CD4-positive, alpha-beta T cell treated with Interleukin-1 beta for 1 hour (primary cell): ENCODE measurements at regions not wholly inside any gene's neighbourhood (a gene's known extent, or its start where the extent isn't known, plus 50 kb on each side); places are given as distances from the start of the nearest gene placed in this dataset.
"Not testable (repeated sequence)": the region's sequence is repeated elsewhere in the genome, so short reads cannot be mapped to it uniquely, and the experiment has no call there.

ENCODE experiments used
- DNase-seq, 2 donors: peaks; one replicate each; pipeline ENCODE4 v3.0.0-alpha.2; 2020 to 2022

DNA sequence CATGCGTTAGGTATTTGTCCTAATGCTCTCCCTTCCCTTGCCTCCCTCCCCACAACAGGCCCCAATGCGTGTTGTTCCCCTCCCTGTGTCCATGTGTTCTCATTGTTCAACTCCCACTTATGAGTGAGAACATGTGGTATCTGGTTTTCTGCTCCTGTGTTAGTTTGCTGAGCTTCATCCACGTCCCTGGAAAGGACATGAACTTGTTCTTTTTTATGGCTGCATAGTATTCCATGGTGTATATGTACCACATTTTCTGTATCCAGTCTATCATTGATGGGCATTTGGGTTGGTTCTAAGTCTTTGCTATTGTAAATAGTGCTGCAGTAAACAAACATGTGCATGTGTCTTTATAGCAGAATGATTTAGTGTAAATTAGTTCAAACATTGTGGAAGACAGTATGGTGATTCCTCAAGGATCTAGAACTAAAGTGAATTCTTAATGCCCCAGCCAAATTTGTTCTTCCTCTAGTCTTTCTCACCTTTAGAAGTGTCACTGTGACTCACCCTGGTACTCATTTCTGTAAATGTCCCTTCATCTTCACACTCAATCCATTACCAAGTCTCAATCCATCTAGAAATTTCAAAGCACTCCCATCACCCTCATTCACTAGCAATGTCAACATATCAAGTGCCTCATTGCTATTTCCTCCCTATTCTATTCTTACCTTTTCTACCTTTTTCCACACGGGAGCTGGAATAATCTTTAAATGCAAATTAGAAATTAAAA is 123.9 kb downstream of the MREG start:
- not testable (repeated sequence) for DNase-seq

DNA sequence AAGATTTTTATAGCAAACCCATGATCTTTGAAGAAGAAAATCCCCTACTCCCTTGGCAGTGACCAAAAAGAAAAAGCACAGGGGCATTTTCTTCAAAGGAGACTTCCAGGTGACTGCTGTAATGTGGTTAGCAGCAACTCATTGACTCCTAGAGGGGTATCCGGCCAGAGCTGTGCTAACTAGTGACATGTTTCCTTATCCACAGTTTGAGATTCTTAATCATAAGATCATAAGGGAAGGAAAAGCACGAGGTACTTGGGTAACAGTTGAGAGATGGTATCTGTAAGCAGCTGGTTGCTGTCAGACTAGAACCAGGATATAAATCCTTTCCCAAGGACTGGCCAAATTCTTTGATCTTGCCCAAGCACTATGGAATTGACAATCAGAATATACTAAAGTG is 124.7 kb downstream of the MREG start:
- DNase-seq = no peak

- DNase-seq = no peak
Measured at GRCh38 chr2:215887303-215887702, 126.0 kb downstream of the MREG start.

- DNase-seq = no peak
Measured at GRCh38 chr2:215886022-215886421, 127.3 kb downstream of the MREG start.

- no peak for DNase-seq
Measured at GRCh38 chr2:215885536-215885935, 127.8 kb downstream of the MREG start.

- no peak for DNase-seq
Measured at GRCh38 chr2:215884451-215885087, 128.8 kb downstream of the MREG start.

DNA sequence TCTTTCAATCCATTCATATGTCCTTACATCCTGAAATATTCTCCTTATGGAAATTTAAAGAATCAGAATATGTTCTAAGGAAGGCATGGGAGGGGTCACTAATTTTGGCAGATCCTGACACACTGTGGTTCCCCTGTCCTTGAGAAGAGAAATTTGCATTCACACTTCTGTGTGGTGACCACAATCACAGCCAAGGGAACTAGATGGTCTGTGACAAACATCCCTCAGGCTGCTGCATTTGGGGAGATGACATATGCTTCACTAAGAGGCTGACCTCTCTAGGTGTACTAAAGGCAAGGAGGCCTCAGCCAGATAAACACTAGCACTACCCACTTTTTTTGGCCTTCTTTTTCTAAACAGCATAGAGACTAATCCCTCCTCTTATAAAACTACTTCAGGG is 129.6 kb downstream of the MREG start:
- no peak for DNase-seq

DNA sequence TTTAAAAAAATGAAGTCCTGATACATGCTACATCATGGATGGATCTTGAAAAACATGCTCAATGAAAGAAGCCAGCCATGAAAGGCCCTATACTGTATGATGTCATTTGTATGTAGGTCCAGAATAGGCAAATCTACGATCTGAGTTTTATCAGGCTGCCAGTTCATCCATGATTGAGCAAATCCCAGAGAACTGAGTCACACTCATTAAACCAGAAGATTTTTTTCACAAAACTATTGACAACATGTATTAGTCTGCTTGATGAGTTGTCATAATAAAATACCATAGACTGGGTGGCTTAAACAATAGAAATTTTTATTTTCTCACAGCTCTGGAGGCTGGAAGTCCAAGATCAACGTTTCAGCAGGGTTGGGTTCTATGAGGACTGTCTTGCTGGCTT is 130.7 kb downstream of the MREG start:
- no peak for DNase-seq

GRCh38 chr2:215881582-215881981 is 131.8 kb downstream of the MREG start:
- no peak for DNase-seq

DNA sequence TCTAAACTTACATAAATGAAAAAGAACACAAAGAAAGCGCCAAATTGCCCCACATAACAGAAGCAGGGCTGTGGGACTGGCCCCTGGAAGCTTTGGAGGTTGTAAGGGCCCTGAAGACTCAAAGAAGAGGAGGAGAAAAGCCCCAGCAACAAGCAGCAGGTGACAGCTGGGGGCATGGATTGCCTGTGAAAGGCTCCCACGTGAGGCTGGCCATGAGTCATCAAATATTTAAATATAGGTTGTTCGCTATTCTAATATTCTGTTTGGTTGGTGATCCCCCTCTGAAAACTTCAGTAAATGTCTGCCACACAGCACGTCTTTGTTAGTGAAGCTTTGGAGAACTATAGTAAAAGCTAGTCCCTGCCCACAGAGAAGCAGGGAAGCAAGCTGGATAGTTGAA is 132.4 kb downstream of the MREG start:
- DNase-seq = no peak

DNA sequence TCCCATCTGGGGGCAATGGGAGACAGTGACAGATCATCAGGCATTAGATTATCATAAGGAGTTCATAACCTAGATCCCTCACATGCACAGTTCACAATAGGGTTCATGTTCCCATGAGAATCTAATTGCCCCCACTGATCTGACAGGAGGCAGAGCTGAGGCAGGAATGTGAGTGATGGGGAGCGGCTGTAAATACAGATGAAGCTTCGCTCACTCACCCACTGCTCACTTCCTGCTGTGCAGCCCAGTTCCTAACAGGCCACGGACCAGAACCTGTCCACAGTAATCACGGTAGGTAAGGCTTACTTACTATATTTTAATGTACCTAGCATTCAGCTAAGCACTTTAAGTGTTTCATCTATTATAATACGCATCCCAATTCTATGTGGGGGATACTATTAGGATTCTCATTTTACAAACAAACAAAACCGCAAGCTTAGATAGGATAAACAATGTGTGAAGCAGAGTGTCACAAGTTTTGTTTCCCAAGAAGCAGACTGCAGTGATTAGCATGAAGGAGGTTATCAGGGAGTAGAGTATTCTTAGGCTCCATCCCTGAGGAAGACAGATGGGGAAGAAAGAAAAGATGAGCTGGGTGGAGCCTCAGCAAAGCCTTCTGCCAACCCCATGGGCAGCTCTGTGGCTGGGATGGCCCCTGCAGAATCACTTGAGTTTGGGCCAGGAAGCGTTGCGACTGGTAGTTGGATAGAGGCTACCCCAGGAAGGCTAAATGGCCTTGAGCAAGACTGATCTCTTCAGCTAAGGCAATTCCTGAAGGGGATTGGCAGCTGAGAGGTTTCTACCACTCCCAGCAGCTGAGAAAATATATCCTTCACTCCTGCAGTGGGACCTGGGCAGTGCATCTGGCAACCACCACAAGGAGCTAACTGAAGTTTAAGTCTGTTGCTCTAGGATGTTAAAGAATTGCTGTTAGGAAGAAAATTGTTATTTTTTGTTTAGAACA is 133.1 kb downstream of the MREG start:
- DNase-seq = no peak

- no peak for DNase-seq
Measured at GRCh38 chr2:215879331-215879730, 134.0 kb downstream of the MREG start.

DNA sequence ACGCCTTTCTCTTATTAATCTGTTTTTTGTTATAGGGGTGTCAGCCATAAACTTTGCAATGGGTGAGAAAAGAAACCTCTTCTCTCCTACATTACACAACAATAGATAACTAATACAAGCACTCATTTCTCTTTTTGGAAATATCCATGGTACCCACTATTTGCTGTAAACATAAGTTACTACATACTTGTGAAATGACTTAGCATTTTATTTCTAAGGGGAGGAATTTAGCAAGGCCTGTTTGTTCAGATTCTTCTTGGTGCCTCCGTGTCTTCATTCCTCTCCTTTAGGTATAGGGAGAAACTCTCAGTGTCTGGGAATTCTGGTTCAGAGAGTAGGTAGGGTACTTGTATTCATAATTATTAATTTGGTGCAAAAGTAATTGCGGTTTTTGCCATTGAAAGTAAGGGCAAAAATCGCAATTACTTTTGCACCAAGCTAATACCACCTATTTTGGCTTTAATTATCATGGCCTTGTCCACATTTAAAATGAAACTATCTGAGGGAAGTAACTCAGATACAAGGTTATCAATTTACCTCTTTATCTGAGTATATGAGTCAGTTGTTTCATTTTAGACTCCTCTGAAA is 134.8 kb downstream of the MREG start:
- no peak for DNase-seq

DNA sequence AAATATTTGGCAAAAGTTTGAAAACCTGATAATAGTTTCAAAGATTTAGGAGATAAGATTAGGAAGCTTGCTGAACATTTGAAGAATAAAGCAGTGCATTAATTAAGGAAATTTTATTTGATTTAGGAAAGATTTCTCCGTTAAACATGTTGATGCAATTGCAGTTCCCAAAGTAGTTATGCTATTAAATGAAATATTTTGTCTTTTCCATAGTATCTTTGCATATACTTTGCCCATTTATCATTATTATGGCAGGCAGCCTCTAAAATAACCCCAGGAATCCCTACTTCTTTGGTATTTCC is 136.5 kb downstream of the MREG start:
- DNase-seq = no peak

GRCh38 chr2:215876139-215876936 is 137.0 kb downstream of the MREG start:
- DNase-seq = no peak

GRCh38 chr2:215874418-215874817 is 138.9 kb downstream of the MREG start:
- DNase-seq = no peak

DNA sequence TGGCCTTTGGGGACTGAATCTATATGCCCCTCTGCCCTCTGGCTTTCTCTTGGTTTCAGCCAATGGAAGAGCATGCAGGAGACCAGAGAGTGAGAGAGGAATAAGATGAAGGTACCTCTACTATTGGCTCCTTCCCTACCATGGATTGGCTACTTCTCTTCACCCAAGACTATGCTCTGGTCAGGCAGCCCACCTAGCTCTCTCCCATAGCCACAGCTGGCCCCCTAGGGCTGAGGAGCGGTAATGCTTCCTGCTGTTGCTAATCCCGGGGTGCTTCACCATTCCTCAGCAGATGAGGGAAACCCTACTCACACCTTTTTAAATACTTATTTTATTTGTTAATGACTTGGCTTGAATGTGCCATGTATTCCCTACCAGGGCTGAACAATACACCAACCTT is 142.4 kb downstream of the MREG start:
- DNase-seq = no peak

GRCh38 chr2:215870088-215870490 is 143.3 kb downstream of the MREG start:
- DNase-seq = no peak

DNA sequence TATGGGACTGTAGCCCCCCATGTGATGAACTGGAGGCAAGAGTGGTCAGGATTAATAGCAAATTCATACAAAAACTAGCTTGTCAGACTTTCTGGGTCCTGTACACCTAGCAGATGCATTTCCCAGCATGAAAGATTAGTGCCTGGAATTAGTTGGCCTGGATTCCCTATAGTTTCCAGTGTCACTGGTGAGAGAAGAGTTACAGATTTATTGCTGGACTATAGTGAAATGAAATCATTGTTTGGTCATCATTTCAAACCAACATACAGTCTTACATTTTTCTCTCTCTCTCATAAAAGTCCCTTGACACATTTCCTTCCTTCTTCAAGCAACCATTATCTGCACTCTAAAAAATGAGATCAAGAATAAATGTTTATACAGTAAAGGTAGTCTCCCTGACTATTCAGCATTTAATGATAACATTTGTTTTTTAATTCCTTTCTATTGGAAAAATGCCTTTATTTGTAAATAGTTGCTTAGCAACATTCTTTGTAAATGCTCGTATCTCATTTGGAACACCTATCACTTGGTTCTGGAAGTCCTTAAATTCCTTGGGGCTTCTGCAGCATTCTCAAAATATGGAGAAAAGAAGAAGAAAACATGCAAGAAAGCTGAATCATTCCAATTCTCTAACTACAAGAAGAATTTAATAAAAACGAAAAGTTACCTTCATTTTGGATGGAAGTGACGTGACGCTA is 144.4 kb downstream of the MREG start:
- no peak for DNase-seq

DNA sequence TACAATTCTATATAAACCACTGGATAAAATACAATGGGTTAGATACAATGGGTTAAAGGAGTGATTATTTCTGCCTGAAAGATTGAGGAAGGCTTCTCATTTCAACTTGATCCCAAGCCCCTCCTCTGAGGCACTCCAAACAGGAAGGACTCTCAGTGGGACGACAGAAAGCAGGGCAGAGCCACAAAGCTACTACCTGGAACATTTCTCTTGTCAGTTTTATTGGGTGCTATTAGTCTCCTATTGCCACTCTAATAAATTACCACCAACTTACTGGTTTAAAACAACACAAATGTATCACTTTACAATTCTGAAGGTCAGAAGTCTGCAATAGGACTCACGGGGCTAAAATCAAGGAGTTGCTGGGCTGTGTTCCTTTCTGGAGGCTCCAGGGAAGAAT is 146.7 kb downstream of the MREG start:
- DNase-seq = no peak

GRCh38 chr2:215863687-215864086 is 149.7 kb downstream of the MREG start:
- DNase-seq = no peak

GRCh38 chr2:215862351-215862771 is 151.0 kb downstream of the MREG start:
- no peak for DNase-seq
